GM12878 (cell line): ENCODE measurements at regions not wholly inside any gene's neighbourhood (a gene's known extent, or its start where the extent isn't known, plus 50 kb on each side); places are given as distances from the start of the nearest gene placed in this dataset.

ENCODE experiments used
- ATAC-seq: fragments of 200-7000 bp; cut with Tn5 transposase; 3 replicates; pipeline ENCODE4 v1.9.1; 2020; ENCODE audit warnings: mild to moderate bottlenecking, moderate library complexity
- BruUV-seq: library from RNA; stranded (reverse); fragments of 400-500 nt; replicated peaks from 2 replicates; lab custom pipeline; 2021; lab: Mats Ljungman, UMichigan
- CTCF ChIA-PET: fragments of 300-600 bp; sonication (Branson Sonifier 250); formaldehyde crosslinking; extraction: SDS; loops from one replicate; lab custom pipeline; 2021; ENCODE audit warnings: inconsistent platforms; lab: Yijun Ruan, JAX
- POLR2A ChIA-PET: fragments of 350-600 bp; formaldehyde crosslinking; extraction: SDS; loops from one replicate; lab custom pipeline; 2021; ENCODE audit warnings: inconsistent platforms; lab: Charles Lee
- RAD21 ChIA-PET: fragments of 300-600 bp; sonication (Branson Sonifier 250); formaldehyde crosslinking; loops from one replicate; lab custom pipeline; 2023; ENCODE audit warnings: antibody characterized with exemption; ENCODE audit not compliant: unreplicated experiment; lab: Charles Lee
- SMC1A ChIA-PET: fragments of 300-600 bp; sonication (Branson Sonifier 250); formaldehyde crosslinking; loops from one replicate; lab custom pipeline; 2023; ENCODE audit not compliant: unreplicated experiment, uncharacterized antibody; lab: Charles Lee
- DNase-seq: peaks from one replicate; pipeline ENCODE4 v3.0.0-alpha.2; 2011; ENCODE audit warnings: low read depth, low spot score
- FAIRE-seq: peaks from 3 replicates; lab custom pipeline; 2011; peaks lifted over from hg19 to GRCh38; lab: Jason Lieb, UNC
- H2AFZ ChIP-seq: 2 replicates; pipeline ENCODE4 v1.6.0; 2011; ENCODE audit warnings: low read depth, low read length, control low read depth; ENCODE audit not compliant: control insufficient read depth
- H3K27ac ChIP-seq: 2 replicates; pipeline ENCODE4 v1.5.1; 2011; ENCODE audit warnings: control low read depth; ENCODE audit not compliant: control insufficient read depth, insufficient read depth
- H3K27me3 ChIP-seq, 2 experiments: replicated peaks in 1 of 2; 2 replicates each; pipeline versions ENCODE4 v1.6.0 to v1.6.1; 2011; ENCODE audit warnings: low read length in 1 of 2; ENCODE audit not compliant: control insufficient read depth in 2 of 2, insufficient read depth in 2 of 2
- H3K36me3 ChIP-seq, 2 experiments: 2 replicates each; pipeline ENCODE4 v1.5.1; 2011; ENCODE audit warnings: low read length in 1 of 2; ENCODE audit not compliant: control insufficient read depth in 2 of 2, insufficient read depth in 2 of 2
- H3K4me1 ChIP-seq: 2 replicates; pipeline ENCODE4 v1.6.1; 2011; ENCODE audit warnings: mild to moderate bottlenecking, low read length, moderate library complexity, mixed read lengths; ENCODE audit not compliant: control insufficient read depth, insufficient read depth
- H3K4me2 ChIP-seq: 2 replicates; pipeline ENCODE4 v1.6.0; 2011; ENCODE audit warnings: control low read depth; ENCODE audit not compliant: control insufficient read depth, insufficient read depth
- H3K4me3 ChIP-seq: fragments of 200-600 bp; sonication (generic); 2 replicates; pipeline ENCODE4 v1.5.1; 2016
- H3K79me2 ChIP-seq: 2 replicates; pipeline ENCODE4 v1.6.0; 2011; ENCODE audit warnings: low read length; ENCODE audit not compliant: control insufficient read depth, insufficient read depth
- H3K9ac ChIP-seq: 2 replicates; pipeline ENCODE4 v1.8.0; 2011; ENCODE audit warnings: low read length, control low read depth, mixed read lengths; ENCODE audit not compliant: control insufficient read depth, insufficient read depth
- H3K9me3 ChIP-seq: replicated peaks from 3 replicates; pipeline ENCODE4 v1.5.1; 2011; ENCODE audit warnings: mild to moderate bottlenecking, low read length; ENCODE audit not compliant: control insufficient read depth, insufficient read depth
- H4K20me1 ChIP-seq: 2 replicates; pipeline ENCODE4 v1.6.0; 2011; ENCODE audit not compliant: control insufficient read depth, insufficient read depth
- IRF3 ChIP-seq: fragments of 450-650 bp; IDR thresholded peaks from 2 replicates; pipeline ENCODE4 v1.6.1; 2014; ENCODE audit warnings: mild to moderate bottlenecking
- LARP7 ChIP-seq: fragments of 450-650 bp; IDR thresholded peaks from 2 replicates; pipeline ENCODE4 v1.6.1; 2017; ENCODE audit warnings: mild to moderate bottlenecking
- PAX5 ChIP-seq: IDR thresholded peaks from 2 replicates; pipeline ENCODE4 v1.6.1; 2011; ENCODE audit warnings: low read depth, low read length, borderline replicate concordance
- RFX5 ChIP-seq: IDR thresholded peaks from 2 replicates; pipeline ENCODE4 v1.6.1; 2011; ENCODE audit warnings: low read depth, low read length, improper control_type of control experiment
- SP1 ChIP-seq: IDR thresholded peaks from one replicate; pipeline ENCODE4 v1.6.1; 2011; ENCODE audit warnings: low read depth, low read length
- SREBF2 ChIP-seq: IDR thresholded peaks from 2 replicates; pipeline ENCODE4 v1.6.1; 2012; ENCODE audit warnings: mild to moderate bottlenecking, low read length
- ZBED1 ChIP-seq: IDR thresholded peaks from 2 replicates; pipeline ENCODE4 v1.6.1; 2016; ENCODE audit warnings: borderline replicate concordance
- WGBS: methylation state at CpG from one replicate; pipeline ENCODE4 v1.1.6; 2016; ENCODE audit warnings: low lambda C conversion rate; ENCODE audit not compliant: insufficient replicate concordance, insufficient coverage; ENCODE audit errors: missing lambda C conversion rate; 5-methylcytosine and 5-hydroxymethylcytosine counted together
- in situ Hi-C: fragments of 300-500 bp; cut with MboI; formaldehyde crosslinking; loops from 9 replicates; pipeline ENCODE4 v1.14.3; 2018; ENCODE audit warnings: mixed read lengths
- intact Hi-C: fragments of 100-400 bp; cut with micrococcal nuclease; formaldehyde crosslinking; loops from one replicate; pipeline ENCODE4 v1.14.2; 2022; ENCODE audit not compliant: unreplicated experiment
- TF ChIP-seq, protein P1 (sequence below): IDR thresholded peaks from 2 replicates; pipeline ENCODE4 v1.6.1; 2011; ENCODE audit warnings: low read depth, low read length, improper control_type of control experiment, borderline replicate concordance
- TF ChIP-seq, protein P2 (sequence below): IDR thresholded peaks from 2 replicates; pipeline ENCODE4 v1.6.1; 2012; ENCODE audit warnings: improper control_type of control experiment, low read depth, low read length; ENCODE audit not compliant: insufficient replicate concordance

DNA sequence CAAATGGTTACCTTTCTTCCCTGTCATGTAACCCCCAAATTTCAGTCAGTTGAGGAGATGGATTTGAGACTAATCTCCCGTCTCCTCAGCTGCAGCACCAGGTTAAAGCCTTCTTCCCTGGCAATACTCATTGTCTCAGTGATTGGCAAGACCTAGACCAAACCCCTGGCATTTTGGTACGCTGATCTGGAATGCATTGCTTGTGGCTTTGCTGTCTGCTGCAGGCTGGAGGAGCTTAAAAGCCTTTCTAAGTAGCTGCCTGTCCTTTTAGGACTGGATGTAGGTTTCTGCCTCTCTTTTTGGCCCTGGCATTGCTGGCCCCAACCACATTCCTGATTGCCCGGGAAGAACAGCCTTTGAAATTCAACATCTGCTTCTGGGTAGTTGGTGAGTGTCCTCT, 729.6 kb upstream of the GJE1 start:
- H2AFZ ChIP-seq = no peak overlapping the region
- H3K4me2 ChIP-seq = no peak overlapping the region
- no TSS peak for BruUV-seq
- ChIA-PET SMC1A (interaction anchor here (0.9 to 1.5 kb wide), 3 partner anchors 8 to 17 kb away, joined by 3 read pairs; no protein-coding TSS in a partner anchor), RAD21 (no interaction called here), CTCF (no interaction called here), POLR2A (no interaction called here)
- no peak overlapping the region for H3K4me3 ChIP-seq
- H3K9ac ChIP-seq = no peak overlapping the region
- ATAC-seq (no peak), DNase-seq (no peak), FAIRE-seq (no peak)
- no peaks in the 10 kb centered on the region for H3K9me3 ChIP-seq
- H4K20me1 ChIP-seq = no peaks in the 10 kb centered on the region
- TF ChIP-seq SREBF2 (no peak), PAX5 (no peak), ZBED1 (no peak)
- TF ChIP-seq, protein P1, sequence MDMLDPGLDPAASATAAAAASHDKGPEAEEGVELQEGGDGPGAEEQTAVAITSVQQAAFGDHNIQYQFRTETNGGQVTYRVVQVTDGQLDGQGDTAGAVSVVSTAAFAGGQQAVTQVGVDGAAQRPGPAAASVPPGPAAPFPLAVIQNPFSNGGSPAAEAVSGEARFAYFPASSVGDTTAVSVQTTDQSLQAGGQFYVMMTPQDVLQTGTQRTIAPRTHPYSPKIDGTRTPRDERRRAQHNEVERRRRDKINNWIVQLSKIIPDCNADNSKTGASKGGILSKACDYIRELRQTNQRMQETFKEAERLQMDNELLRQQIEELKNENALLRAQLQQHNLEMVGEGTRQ = no peak
- no peak overlapping the region for H3K27ac ChIP-seq
- intact Hi-C loops (no loop called here), in situ Hi-C loops (no loop called here)
- no peaks in the 10 kb centered on the region for H3K36me3 ChIP-seq
- H3K27me3 ChIP-seq = no peaks in the 10 kb centered on the region
- 13% methylated on average over 3 of the region's 3 CpGs for WGBS
- no peaks in the 10 kb centered on the region for H3K4me1 ChIP-seq
- H3K79me2 ChIP-seq = no peaks in the 10 kb centered on the region

- DNase-seq (no peak), ATAC-seq (no peak), FAIRE-seq (no peak)
- Histone ChIP-seq H3K27ac (no peak overlapping the region), H3K79me2 (no peaks in the 10 kb centered on the region), H4K20me1 (no peaks in the 10 kb centered on the region), H3K9ac (no peak overlapping the region), H3K4me3 (no peak overlapping the region), H3K4me2 (no peak overlapping the region), H2AFZ (no peak overlapping the region), H3K27me3 (no peaks in the 10 kb centered on the region), H3K36me3 (no peaks in the 10 kb centered on the region), H3K4me1 (no peaks in the 10 kb centered on the region), H3K9me3 (no peaks in the 10 kb centered on the region)
- ChIA-PET POLR2A (no interaction called here), CTCF (no interaction called here), RAD21 (no interaction called here), SMC1A (interaction anchor here (1.5 kb wide), 1 partner anchor 17 kb away, joined by 3 read pairs; no protein-coding TSS in a partner anchor)
- TF ChIP-seq SP1 = no peak
- no peak for TF ChIP-seq LARP7
- TF ChIP-seq ZBED1 = no peak
- no peak for TF ChIP-seq RFX5
- TF ChIP-seq, protein P2, sequence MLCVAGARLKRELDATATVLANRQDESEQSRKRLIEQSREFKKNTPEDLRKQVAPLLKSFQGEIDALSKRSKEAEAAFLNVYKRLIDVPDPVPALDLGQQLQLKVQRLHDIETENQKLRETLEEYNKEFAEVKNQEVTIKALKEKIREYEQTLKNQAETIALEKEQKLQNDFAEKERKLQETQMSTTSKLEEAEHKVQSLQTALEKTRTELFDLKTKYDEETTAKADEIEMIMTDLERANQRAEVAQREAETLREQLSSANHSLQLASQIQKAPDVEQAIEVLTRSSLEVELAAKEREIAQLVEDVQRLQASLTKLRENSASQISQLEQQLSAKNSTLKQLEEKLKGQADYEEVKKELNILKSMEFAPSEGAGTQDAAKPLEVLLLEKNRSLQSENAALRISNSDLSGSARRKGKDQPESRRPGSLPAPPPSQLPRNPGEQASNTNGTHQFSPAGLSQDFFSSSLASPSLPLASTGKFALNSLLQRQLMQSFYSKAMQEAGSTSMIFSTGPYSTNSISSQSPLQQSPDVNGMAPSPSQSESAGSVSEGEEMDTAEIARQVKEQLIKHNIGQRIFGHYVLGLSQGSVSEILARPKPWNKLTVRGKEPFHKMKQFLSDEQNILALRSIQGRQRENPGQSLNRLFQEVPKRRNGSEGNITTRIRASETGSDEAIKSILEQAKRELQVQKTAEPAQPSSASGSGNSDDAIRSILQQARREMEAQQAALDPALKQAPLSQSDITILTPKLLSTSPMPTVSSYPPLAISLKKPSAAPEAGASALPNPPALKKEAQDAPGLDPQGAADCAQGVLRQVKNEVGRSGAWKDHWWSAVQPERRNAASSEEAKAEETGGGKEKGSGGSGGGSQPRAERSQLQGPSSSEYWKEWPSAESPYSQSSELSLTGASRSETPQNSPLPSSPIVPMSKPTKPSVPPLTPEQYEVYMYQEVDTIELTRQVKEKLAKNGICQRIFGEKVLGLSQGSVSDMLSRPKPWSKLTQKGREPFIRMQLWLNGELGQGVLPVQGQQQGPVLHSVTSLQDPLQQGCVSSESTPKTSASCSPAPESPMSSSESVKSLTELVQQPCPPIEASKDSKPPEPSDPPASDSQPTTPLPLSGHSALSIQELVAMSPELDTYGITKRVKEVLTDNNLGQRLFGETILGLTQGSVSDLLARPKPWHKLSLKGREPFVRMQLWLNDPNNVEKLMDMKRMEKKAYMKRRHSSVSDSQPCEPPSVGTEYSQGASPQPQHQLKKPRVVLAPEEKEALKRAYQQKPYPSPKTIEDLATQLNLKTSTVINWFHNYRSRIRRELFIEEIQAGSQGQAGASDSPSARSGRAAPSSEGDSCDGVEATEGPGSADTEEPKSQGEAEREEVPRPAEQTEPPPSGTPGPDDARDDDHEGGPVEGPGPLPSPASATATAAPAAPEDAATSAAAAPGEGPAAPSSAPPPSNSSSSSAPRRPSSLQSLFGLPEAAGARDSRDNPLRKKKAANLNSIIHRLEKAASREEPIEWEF = no peak
- TF ChIP-seq IRF3 = no peak
- no TSS peak for BruUV-seq
- 10% methylated on average over 2 of the region's 2 CpGs for WGBS
- in situ Hi-C loops (no loop called here), intact Hi-C loops (no loop called here)
Measured at GRCh38 chr6:141402489-141402888, 730.2 kb upstream of the GJE1 start.
